ENCODE measurements at regions not wholly inside any gene's neighbourhood (a gene's known extent, or its start where the extent isn't known, plus 50 kb on each side); places are given as distances from the start of the nearest gene placed in this dataset.

DNA sequence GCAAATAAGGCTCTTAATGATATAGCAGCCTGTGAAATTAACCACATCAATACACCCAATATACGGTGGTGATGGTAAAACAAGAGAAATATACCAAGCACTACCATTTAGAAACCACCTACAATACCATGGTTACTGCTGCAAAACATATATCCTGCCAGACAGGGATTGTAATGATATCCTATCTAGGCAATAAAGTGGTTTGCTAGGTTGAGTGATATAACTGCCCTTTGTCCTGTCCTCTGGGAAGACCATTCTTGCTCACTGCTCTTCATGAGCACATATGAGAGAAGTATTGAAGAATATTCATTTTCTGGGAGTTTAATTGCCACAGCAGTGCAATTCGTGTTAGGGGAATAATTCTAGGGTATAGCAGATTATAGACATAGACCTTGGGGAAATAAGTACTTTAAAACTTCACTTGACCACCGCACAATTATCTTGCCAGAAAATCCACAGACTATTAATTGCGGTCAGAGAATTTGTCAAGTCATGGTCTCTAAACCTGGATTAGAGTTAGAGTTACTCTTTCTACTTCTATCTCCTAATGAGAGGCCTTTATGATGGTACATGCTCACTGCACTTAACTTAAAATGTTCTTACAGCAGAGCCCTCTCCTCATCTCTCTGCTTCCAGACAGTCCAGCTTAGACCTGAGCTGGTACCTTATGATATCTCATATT is 413.0 kb downstream of the ZNF608 start:
- no peak for TF ChIP-seq EHMT2 (IDR thresholded peaks at IDR 0.05; ENCODE audit: borderline replicate concordance, low read depth, low read length)
- no peak for TF ChIP-seq ZNF496 (CRISPR knock-in tag; IDR thresholded peaks at IDR 0.05; ENCODE audit: insufficient replicate concordance)
- TF ChIP-seq, protein P1, sequence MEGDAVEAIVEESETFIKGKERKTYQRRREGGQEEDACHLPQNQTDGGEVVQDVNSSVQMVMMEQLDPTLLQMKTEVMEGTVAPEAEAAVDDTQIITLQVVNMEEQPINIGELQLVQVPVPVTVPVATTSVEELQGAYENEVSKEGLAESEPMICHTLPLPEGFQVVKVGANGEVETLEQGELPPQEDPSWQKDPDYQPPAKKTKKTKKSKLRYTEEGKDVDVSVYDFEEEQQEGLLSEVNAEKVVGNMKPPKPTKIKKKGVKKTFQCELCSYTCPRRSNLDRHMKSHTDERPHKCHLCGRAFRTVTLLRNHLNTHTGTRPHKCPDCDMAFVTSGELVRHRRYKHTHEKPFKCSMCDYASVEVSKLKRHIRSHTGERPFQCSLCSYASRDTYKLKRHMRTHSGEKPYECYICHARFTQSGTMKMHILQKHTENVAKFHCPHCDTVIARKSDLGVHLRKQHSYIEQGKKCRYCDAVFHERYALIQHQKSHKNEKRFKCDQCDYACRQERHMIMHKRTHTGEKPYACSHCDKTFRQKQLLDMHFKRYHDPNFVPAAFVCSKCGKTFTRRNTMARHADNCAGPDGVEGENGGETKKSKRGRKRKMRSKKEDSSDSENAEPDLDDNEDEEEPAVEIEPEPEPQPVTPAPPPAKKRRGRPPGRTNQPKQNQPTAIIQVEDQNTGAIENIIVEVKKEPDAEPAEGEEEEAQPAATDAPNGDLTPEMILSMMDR (CRISPR knock-in tag; IDR thresholded peaks at IDR 0.05), result no peak
- TF ChIP-seq RBM39 (IDR thresholded peaks at IDR 0.05; ENCODE audit: low read depth, low read length, poor library complexity, severe bottlenecking), result no peak
- TF ChIP-seq NFATC3 (CRISPR knock-in tag; IDR thresholded peaks at IDR 0.05), result no peak
- TF ChIP-seq, protein P2, sequence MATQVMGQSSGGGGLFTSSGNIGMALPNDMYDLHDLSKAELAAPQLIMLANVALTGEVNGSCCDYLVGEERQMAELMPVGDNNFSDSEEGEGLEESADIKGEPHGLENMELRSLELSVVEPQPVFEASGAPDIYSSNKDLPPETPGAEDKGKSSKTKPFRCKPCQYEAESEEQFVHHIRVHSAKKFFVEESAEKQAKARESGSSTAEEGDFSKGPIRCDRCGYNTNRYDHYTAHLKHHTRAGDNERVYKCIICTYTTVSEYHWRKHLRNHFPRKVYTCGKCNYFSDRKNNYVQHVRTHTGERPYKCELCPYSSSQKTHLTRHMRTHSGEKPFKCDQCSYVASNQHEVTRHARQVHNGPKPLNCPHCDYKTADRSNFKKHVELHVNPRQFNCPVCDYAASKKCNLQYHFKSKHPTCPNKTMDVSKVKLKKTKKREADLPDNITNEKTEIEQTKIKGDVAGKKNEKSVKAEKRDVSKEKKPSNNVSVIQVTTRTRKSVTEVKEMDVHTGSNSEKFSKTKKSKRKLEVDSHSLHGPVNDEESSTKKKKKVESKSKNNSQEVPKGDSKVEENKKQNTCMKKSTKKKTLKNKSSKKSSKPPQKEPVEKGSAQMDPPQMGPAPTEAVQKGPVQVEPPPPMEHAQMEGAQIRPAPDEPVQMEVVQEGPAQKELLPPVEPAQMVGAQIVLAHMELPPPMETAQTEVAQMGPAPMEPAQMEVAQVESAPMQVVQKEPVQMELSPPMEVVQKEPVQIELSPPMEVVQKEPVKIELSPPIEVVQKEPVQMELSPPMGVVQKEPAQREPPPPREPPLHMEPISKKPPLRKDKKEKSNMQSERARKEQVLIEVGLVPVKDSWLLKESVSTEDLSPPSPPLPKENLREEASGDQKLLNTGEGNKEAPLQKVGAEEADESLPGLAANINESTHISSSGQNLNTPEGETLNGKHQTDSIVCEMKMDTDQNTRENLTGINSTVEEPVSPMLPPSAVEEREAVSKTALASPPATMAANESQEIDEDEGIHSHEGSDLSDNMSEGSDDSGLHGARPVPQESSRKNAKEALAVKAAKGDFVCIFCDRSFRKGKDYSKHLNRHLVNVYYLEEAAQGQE (IDR thresholded peaks at IDR 0.05; ENCODE audit: borderline replicate concordance in 1 of 2, low read depth in 1 of 2, low read length in 2 of 2), result no peak
- TF ChIP-seq ZNF124 (CRISPR knock-in tag; IDR thresholded peaks at IDR 0.05), result no peak
